ENCODE measurements at regions not wholly inside any gene's neighbourhood (a gene's known extent, or its start where the extent isn't known, plus 50 kb on each side); places are given as distances from the start of the nearest gene placed in this dataset.

- no peak for DNase-seq (ENCODE audit: low read depth in 2 of 2, low spot score in 1 of 2)
Observed at GRCh38 chr5:155831491-155831890, 495.5 kb upstream of the SGCD start.

- no peak for DNase-seq (ENCODE audit: low read depth in 2 of 2, low spot score in 1 of 2)
Observed at GRCh38 chr5:155833287-155833686, 493.7 kb upstream of the SGCD start.

- no peak for DNase-seq (ENCODE audit: low read depth in 2 of 2, low spot score in 1 of 2)
Observed at GRCh38 chr5:155834271-155834975, 492.5 kb upstream of the SGCD start.

- no peak for DNase-seq (ENCODE audit: low read depth in 2 of 2, low spot score in 1 of 2)
Observed at GRCh38 chr5:155836089-155836803, 490.7 kb upstream of the SGCD start.

GRCh38 chr5:155838394-155838793, 488.6 kb upstream of the SGCD start:
- DNase-seq (ENCODE audit: low read depth in 2 of 2, low spot score in 1 of 2): no peak

- no peak for DNase-seq (ENCODE audit: low read depth in 2 of 2, low spot score in 1 of 2)
Observed at GRCh38 chr5:155839251-155840037, 487.5 kb upstream of the SGCD start.

GRCh38 chr5:155844542-155844941, 482.4 kb upstream of the SGCD start:
- no peak for DNase-seq (ENCODE audit: low read depth in 2 of 2, low spot score in 1 of 2)

- DNase-seq (ENCODE audit: low read depth in 2 of 2, low spot score in 1 of 2): no peak
Observed at GRCh38 chr5:155850370-155850769, 476.6 kb upstream of the SGCD start.

- no peak for DNase-seq (ENCODE audit: low read depth in 2 of 2, low spot score in 1 of 2)
Observed at GRCh38 chr5:155866971-155867370, 460.0 kb upstream of the SGCD start.

GRCh38 chr5:155867522-155868088, 459.4 kb upstream of the SGCD start:
- DNase-seq (ENCODE audit: low read depth in 2 of 2, low spot score in 1 of 2): no peak

GRCh38 chr5:155870636-155871035, 456.3 kb upstream of the SGCD start:
- DNase-seq (ENCODE audit: low read depth in 2 of 2, low spot score in 1 of 2): no peak

GRCh38 chr5:155871623-155872022, 455.3 kb upstream of the SGCD start:
- no peak for DNase-seq (ENCODE audit: low read depth in 2 of 2, low spot score in 1 of 2)

- DNase-seq (ENCODE audit: low read depth in 2 of 2, low spot score in 1 of 2): no peak
Observed at GRCh38 chr5:155872629-155873220, 454.2 kb upstream of the SGCD start.

- DNase-seq (ENCODE audit: low read depth in 2 of 2, low spot score in 1 of 2): no peak
Observed at GRCh38 chr5:155878991-155879575, 447.9 kb upstream of the SGCD start.

- no peak for DNase-seq (ENCODE audit: low read depth in 2 of 2, low spot score in 1 of 2)
Observed at GRCh38 chr5:155884041-155884440, 442.9 kb upstream of the SGCD start.

GRCh38 chr5:155885199-155885598, 441.8 kb upstream of the SGCD start:
- no peak for DNase-seq (ENCODE audit: low read depth in 2 of 2, low spot score in 1 of 2)

- DNase-seq (ENCODE audit: low read depth in 2 of 2, low spot score in 1 of 2): no peak
Observed at GRCh38 chr5:155886311-155887031, 440.5 kb upstream of the SGCD start.

GRCh38 chr5:155895484-155895883, 431.5 kb upstream of the SGCD start:
- no peak for DNase-seq (ENCODE audit: low read depth in 2 of 2, low spot score in 1 of 2)

- no peak for DNase-seq (ENCODE audit: low read depth in 2 of 2, low spot score in 1 of 2)
Observed at GRCh38 chr5:155897761-155898160, 429.2 kb upstream of the SGCD start.

GRCh38 chr5:155898284-155898683, 428.7 kb upstream of the SGCD start:
- no peak for DNase-seq (ENCODE audit: low read depth in 2 of 2, low spot score in 1 of 2)

All from stimulated activated CD8-positive, alpha-beta memory T cell treated with anti-CD3 and anti-CD28 coated beads, Interleukin-4, amount 100 ng/mL, for 4 hours (primary cell).